ENCODE measurements at regions not wholly inside any gene's neighbourhood (a gene's known extent, or its start where the extent isn't known, plus 50 kb on each side); places are given as distances from the start of the nearest gene placed in this dataset.
"Not testable (repeated sequence)": the region's sequence is repeated elsewhere in the genome, so short reads cannot be mapped to it uniquely, and the experiment has no call there.

GRCh38 chr7:98779800-98780587 lies 89.8 kb downstream of the TMEM130 start:
- Mint-ChIP-seq H3K27ac (ENCODE audit: unreplicated experiment) (no peak overlapping the region), H3K4me1 (no peaks in the 10 kb centered on the region), H3K36me3 (ENCODE audit: low read depth) (no peaks in the 10 kb centered on the region), H3K4me3 (no peak overlapping the region), H3K27me3 (ENCODE audit: low read depth) (peaks cover 20% of the 10 kb centered on the region), H3K9me3 (no peaks in the 10 kb centered on the region)
- no peak for DNase-seq (ENCODE audit: low read depth, low spot score)
- no peak for TF ChIP-seq CTCF (conservative IDR thresholded peaks at IDR 0.05)

GRCh38 chr7:98784216-98784785 lies 85.5 kb downstream of the TMEM130 start:
- Mint-ChIP-seq H3K27me3 (ENCODE audit: low read depth) (peaks cover 15% of the 10 kb centered on the region), H3K36me3 (ENCODE audit: low read depth) (no peaks in the 10 kb centered on the region), H3K4me3 (no peak overlapping the region), H3K9me3 (no peaks in the 10 kb centered on the region), H3K4me1 (no peaks in the 10 kb centered on the region), H3K27ac (ENCODE audit: unreplicated experiment) (no peak overlapping the region)
- TF ChIP-seq CTCF (conservative IDR thresholded peaks at IDR 0.05), result no peak
- no peak for DNase-seq (ENCODE audit: low read depth, low spot score)

GRCh38 chr7:98785929-98786571 lies 83.8 kb downstream of the TMEM130 start:
- Mint-ChIP-seq H3K27me3 (ENCODE audit: low read depth) (peaks cover 15% of the 10 kb centered on the region), H3K27ac (ENCODE audit: unreplicated experiment) (peak overlapping the region; percentile 71), H3K4me1 (no peaks in the 10 kb centered on the region), H3K36me3 (ENCODE audit: low read depth) (no peaks in the 10 kb centered on the region), H3K4me3 (no peak overlapping the region), H3K9me3 (no peaks in the 10 kb centered on the region)
- DNase-seq (ENCODE audit: low read depth, low spot score), result no peak
- no peak for TF ChIP-seq CTCF (conservative IDR thresholded peaks at IDR 0.05)

GRCh38 chr7:98788966-98789365 lies 80.8 kb downstream of the TMEM130 start:
- Mint-ChIP-seq H3K36me3 (ENCODE audit: low read depth) (no peaks in the 10 kb centered on the region), H3K4me3 (no peak overlapping the region)
- TF ChIP-seq CTCF (conservative IDR thresholded peaks at IDR 0.05), result no peak

GRCh38 chr7:98794453-98794852 lies 75.4 kb downstream of the TMEM130 start:
- not testable (repeated sequence) for DNase-seq (ENCODE audit: low read depth, low spot score); H3K27ac Mint-ChIP-seq (ENCODE audit: unreplicated experiment); H3K36me3 Mint-ChIP-seq (ENCODE audit: low read depth); H3K27me3 Mint-ChIP-seq (ENCODE audit: low read depth); H3K4me3 Mint-ChIP-seq; H3K4me1 Mint-ChIP-seq; H3K9me3 Mint-ChIP-seq

More at GRCh38 chr7:98788966-98789365, 80.8 kb downstream of the TMEM130 start:
- no peak for DNase-seq (ENCODE audit: low read depth, low spot score)
- H3K27ac Mint-ChIP-seq (ENCODE audit: unreplicated experiment), result no peak overlapping the region
- no peaks in the 10 kb centered on the region for H3K9me3 Mint-ChIP-seq
- peaks cover 14% of the 10 kb centered on the region for H3K27me3 Mint-ChIP-seq (ENCODE audit: low read depth)
- no peaks in the 10 kb centered on the region for H3K4me1 Mint-ChIP-seq
